MCF 10A (cell line): ENCODE measurements at regions not wholly inside any gene's neighbourhood (a gene's known extent, or its start where the extent isn't known, plus 50 kb on each side); places are given as distances from the start of the nearest gene placed in this dataset.

ENCODE experiments used
- BruUV-seq: library from RNA; stranded (reverse); fragments of 400-500 nt; replicated peaks from 2 replicates; lab custom pipeline; 2021; lab: Mats Ljungman, UMichigan
- CTCF ChIA-PET: fragments of 300-600 bp; sonication (Branson Sonifier 250); formaldehyde crosslinking; extraction: SDS; loops from one replicate; lab custom pipeline; 2021; ENCODE audit warnings: antibody characterized with exemption, inconsistent platforms; lab: Yijun Ruan, JAX
- POLR2A ChIA-PET: fragments of 300-600, 350-650 bp; sonication (Branson Sonifier 250); formaldehyde crosslinking; extraction: SDS; loops from one replicate; lab custom pipeline; 2020; ENCODE audit warnings: antibody characterized with exemption, inconsistent platforms; lab: Yijun Ruan, JAX
- DNase-seq: peaks from one replicate; pipeline ENCODE4 v3.0.0-alpha.2; 2018; ENCODE audit not compliant: unreplicated experiment
- H3K27ac Mint-ChIP-seq: one replicate; pipeline ENCODE4 v1.8.0; 2022; ENCODE audit warnings: mild to moderate bottlenecking, low read depth, mixed read lengths; ENCODE audit not compliant: unreplicated experiment
- H3K27me3 Mint-ChIP-seq: one replicate; pipeline ENCODE4 v1.8.0; 2022; ENCODE audit warnings: mixed read lengths; ENCODE audit not compliant: insufficient read depth, unreplicated experiment
- H3K36me3 Mint-ChIP-seq: one replicate; pipeline ENCODE4 v1.8.0; 2022; ENCODE audit warnings: mild to moderate bottlenecking, moderate library complexity, mixed read lengths; ENCODE audit not compliant: insufficient read depth, unreplicated experiment
- H3K4me1 Mint-ChIP-seq: one replicate; pipeline ENCODE4 v1.8.0; 2022; ENCODE audit warnings: mixed read lengths; ENCODE audit not compliant: insufficient read depth, unreplicated experiment
- H3K4me3 Mint-ChIP-seq: one replicate; pipeline ENCODE4 v1.8.0; 2022; ENCODE audit warnings: mild to moderate bottlenecking, moderate library complexity, mixed read lengths; ENCODE audit not compliant: unreplicated experiment
- H3K9me3 Mint-ChIP-seq: one replicate; pipeline ENCODE4 v1.8.0; 2022; ENCODE audit warnings: mixed read lengths; ENCODE audit not compliant: unreplicated experiment
- intact Hi-C: fragments of 100-400 bp; cut with micrococcal nuclease; formaldehyde crosslinking; loops from 2 replicates; pipeline ENCODE4 v1.14.1; 2022
- TF ChIP-seq, protein P1 (sequence below): fragments of 200-600 bp; IDR thresholded peaks from one replicate; pipeline ENCODE4 v1.8.0; 2022; ENCODE audit warnings: antibody characterized with exemption, mild to moderate bottlenecking; ENCODE audit not compliant: unreplicated experiment

DNA sequence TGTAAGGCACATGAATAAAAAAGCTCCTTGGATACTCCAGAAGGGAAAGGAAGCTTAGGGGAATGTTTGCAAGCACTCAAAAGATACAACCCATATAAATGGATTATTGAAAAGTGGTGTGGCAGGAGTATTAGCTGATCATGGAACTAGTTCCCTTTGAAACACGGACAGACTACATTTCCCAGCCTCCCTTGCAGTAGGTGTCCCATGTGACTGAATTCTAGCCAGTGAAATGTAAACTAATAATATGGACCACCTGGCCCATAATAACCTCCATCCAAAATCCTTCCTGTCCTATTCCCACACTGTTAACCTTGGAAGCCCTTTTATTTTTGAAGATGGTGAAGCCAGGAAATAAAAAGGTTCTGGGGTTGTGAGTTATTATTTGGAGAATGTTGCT, 242.3 kb downstream of the SUDS3 start:
- ChIA-PET CTCF (interaction anchor here (0.8 kb wide), 1 partner anchor 11 kb away, joined by 3 read pairs; no protein-coding TSS in a partner anchor), POLR2A (no interaction called here)
- Mint-ChIP-seq H3K4me1 (no peaks in the 10 kb centered on the region), H3K9me3 (peaks cover 16% of the 10 kb centered on the region), H3K27me3 (no peaks in the 10 kb centered on the region), H3K27ac (no peak overlapping the region), H3K4me3 (no peak overlapping the region), H3K36me3 (peaks cover 7% of the 10 kb centered on the region)
- BruUV-seq = no TSS peak
- intact Hi-C loops = no loop called here
- DNase-seq = no peak
- TF ChIP-seq, protein P1, sequence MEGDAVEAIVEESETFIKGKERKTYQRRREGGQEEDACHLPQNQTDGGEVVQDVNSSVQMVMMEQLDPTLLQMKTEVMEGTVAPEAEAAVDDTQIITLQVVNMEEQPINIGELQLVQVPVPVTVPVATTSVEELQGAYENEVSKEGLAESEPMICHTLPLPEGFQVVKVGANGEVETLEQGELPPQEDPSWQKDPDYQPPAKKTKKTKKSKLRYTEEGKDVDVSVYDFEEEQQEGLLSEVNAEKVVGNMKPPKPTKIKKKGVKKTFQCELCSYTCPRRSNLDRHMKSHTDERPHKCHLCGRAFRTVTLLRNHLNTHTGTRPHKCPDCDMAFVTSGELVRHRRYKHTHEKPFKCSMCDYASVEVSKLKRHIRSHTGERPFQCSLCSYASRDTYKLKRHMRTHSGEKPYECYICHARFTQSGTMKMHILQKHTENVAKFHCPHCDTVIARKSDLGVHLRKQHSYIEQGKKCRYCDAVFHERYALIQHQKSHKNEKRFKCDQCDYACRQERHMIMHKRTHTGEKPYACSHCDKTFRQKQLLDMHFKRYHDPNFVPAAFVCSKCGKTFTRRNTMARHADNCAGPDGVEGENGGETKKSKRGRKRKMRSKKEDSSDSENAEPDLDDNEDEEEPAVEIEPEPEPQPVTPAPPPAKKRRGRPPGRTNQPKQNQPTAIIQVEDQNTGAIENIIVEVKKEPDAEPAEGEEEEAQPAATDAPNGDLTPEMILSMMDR = no peak

DNA sequence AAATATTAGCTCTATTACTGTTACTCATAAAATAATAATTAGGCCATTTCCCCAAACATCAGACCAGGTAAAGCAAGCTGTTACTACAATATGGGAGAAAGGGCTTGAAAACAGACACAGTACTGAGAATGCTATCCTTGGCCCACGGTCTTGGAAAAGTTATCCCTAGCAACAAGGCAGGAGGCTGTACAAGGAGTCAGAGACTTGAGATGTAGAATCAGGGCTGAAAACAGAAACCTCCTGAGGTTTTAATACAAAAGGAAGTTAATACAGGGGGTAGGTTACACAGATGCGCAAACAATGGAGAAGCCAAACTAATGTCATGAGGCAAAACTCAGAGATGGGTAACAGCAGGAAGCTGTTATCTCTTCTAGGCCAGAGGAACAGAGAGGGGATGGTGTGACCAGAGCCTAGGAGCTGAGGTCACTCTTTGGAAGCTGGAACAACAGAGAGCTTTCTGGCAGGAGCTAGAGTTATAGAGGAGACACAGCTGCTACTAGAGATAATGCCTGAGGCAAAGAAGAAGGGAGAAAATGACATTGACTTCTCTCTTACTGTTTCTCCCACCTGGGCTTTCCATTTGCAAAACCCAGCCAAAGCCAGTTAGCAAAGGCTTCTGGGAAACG, 248.8 kb downstream of the SUDS3 start:
- ChIA-PET POLR2A (no interaction called here), CTCF (interaction anchor here (0.6 to 0.8 kb wide), 2 partner anchors 11 to 180 kb away, joined by 4 read pairs; no protein-coding TSS in a partner anchor)
- peaks cover 25% of the 10 kb centered on the region for H3K9me3 Mint-ChIP-seq
- peaks cover 7% of the 10 kb centered on the region for H3K36me3 Mint-ChIP-seq
- H3K4me3 Mint-ChIP-seq = no peak overlapping the region
- BruUV-seq = no TSS peak
- intact Hi-C loops = no loop called here
- no peaks in the 10 kb centered on the region for H3K27me3 Mint-ChIP-seq
- H3K27ac Mint-ChIP-seq = no peak overlapping the region
- H3K4me1 Mint-ChIP-seq = no peaks in the 10 kb centered on the region
- DNase-seq = no peak
- TF ChIP-seq, protein P1 = no peak

DNA sequence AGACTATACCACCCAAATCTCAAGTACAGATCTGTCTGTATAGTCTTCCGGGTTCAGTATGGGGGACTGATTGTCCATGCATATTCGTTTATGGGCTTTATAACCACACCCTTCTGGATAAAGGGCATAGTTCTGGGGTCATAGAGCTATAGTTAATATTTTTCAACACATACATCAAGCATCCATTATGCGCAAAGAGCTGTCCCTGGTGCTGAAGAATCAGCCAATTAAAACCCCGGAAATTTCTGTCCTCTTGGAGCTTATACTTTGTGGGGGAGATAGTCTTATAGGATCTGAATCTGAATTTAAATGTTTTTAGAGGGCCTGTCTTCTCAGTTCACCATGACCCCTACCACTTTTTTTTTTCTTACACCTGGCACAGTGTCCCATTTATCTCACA, 256.7 kb downstream of the SUDS3 start:
- BruUV-seq = no TSS peak
- CTCF ChIA-PET = no interaction called here
- Mint-ChIP-seq H3K4me3 (no peak overlapping the region), H3K4me1 (no peaks in the 10 kb centered on the region), H3K9me3 (peaks cover 40% of the 10 kb centered on the region), H3K36me3 (no peaks in the 10 kb centered on the region), H3K27ac (no peak overlapping the region), H3K27me3 (no peaks in the 10 kb centered on the region)
- no peak for DNase-seq
- intact Hi-C loops = no loop called here
- POLR2A ChIA-PET = no interaction called here
- TF ChIP-seq, protein P1 = no peak

DNA sequence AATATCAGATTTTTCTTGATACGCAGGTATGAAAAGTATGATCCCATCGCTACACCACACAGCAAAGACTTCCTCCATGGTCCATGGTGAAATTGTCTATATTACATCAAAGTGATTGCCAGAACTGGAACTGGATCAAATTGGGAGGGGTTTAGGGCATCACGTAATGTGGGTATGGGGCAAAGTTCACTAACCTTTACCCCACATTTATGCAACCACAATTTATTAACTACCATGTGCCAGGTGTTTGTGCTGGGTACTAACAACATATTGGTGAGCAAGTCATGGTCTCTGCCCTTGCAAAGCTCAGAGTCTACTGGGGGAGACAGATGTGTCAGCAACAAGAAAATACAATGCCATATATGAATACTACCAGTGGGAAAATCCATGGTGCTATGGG, 258.9 kb downstream of the SUDS3 start:
- ChIA-PET POLR2A (no interaction called here), CTCF (no interaction called here)
- H3K9me3 Mint-ChIP-seq = peaks cover 45% of the 10 kb centered on the region
- H3K4me1 Mint-ChIP-seq = no peaks in the 10 kb centered on the region
- no peak overlapping the region for H3K27ac Mint-ChIP-seq
- DNase-seq = no peak
- TF ChIP-seq, protein P1 = no peak
- H3K4me3 Mint-ChIP-seq = no peak overlapping the region
- no peaks in the 10 kb centered on the region for H3K36me3 Mint-ChIP-seq
- intact Hi-C loops = no loop called here
- no TSS peak for BruUV-seq
- no peaks in the 10 kb centered on the region for H3K27me3 Mint-ChIP-seq
